HCT116 (cell line): ENCODE measurements at regions not wholly inside any gene's neighbourhood (a gene's known extent, or its start where the extent isn't known, plus 50 kb on each side); places are given as distances from the start of the nearest gene placed in this dataset.

Experiments
- EGR1 ChIP-seq: IDR thresholded peaks from 2 replicates; pipeline ENCODE4 v1.6.1; 2012; ENCODE audit warnings: low read depth
- EZH2 ChIP-seq: fragments of 200-600 bp; sonication (generic); IDR thresholded peaks from 2 replicates; pipeline ENCODE4 v1.6.1; 2017; ENCODE audit warnings: antibody characterized with exemption, mixed run types
- EZH2phosphoT487 ChIP-seq: fragments of 200-600 bp; IDR thresholded peaks from 2 replicates; pipeline ENCODE4 v1.6.1; 2018; ENCODE audit warnings: antibody characterized with exemption, borderline replicate concordance
- POLR2A ChIP-seq: IDR thresholded peaks from 2 replicates; pipeline ENCODE4 v1.7.0; 2011; ENCODE audit warnings: borderline replicate concordance; ENCODE audit not compliant: insufficient read depth, insufficient read length; ENCODE audit errors: extremely low read depth
- TCF7L2 ChIP-seq: IDR thresholded peaks from 2 replicates; pipeline ENCODE4 v1.7.0; 2011; ENCODE audit warnings: borderline replicate concordance, inconsistent platforms; ENCODE audit not compliant: insufficient read depth, insufficient read length; ENCODE audit errors: extremely low read depth
- YY1 ChIP-seq: IDR thresholded peaks from 2 replicates; pipeline ENCODE4 v1.6.1; 2011; ENCODE audit warnings: low read length, low read depth, moderate library complexity, mild to moderate bottlenecking; ENCODE audit not compliant: insufficient replicate concordance; ENCODE audit errors: extremely low read depth
- ZFX ChIP-seq: fragments of 450-650 bp; IDR thresholded peaks from 2 replicates; pipeline ENCODE4 v1.6.1; 2017
- TF ChIP-seq, protein P1 (sequence below), 3 experiments: fragments of 200-600 bp in 1 of 3; sonication (generic) in 1 of 3; IDR thresholded peaks in 2 of 3; conservative IDR thresholded peaks in 1 of 3; 2 replicates each; pipeline ENCODE4 v1.5.1; 2012 to 2017; ENCODE audit warnings: low read depth in 2 of 3, low read length in 2 of 3, antibody characterized with exemption in 1 of 3, borderline replicate concordance in 1 of 3, control low read depth in 1 of 3, mild to moderate bottlenecking in 1 of 3, mixed read lengths in 1 of 3, mixed run types in 1 of 3, moderate library complexity in 1 of 3; ENCODE audit not compliant: insufficient read depth in 1 of 3
- TF ChIP-seq, protein P2 (sequence below): IDR thresholded peaks from 2 replicates; pipeline ENCODE4 v1.6.1; 2011; ENCODE audit warnings: mild to moderate bottlenecking, low read length, moderate library complexity; ENCODE audit not compliant: insufficient replicate concordance; ENCODE audit errors: extremely low read depth
- TF ChIP-seq, protein P3 (sequence below): IDR thresholded peaks from 2 replicates; pipeline ENCODE4 v1.6.1; 2012; ENCODE audit warnings: low read depth

DNA sequence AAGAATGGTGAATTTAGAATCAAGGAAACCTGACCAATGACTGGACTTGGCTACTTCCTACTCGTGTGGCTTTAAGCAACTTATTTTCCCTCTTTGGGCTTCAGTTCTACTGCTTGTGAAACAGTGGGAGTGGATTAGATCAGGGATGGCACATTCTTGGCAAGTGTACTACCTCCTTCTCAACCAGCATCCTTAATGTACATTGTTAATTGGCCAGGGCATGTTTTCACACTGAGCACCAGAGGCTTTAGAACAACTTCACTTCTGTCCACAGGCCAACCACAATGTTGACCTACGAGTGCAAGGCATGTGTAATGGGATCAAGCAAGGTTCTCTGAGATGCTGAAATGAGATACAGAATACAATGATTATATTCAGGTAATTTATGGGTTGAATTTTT is 315.3 kb downstream of the ADRA2A start:
- TF ChIP-seq EZH2phosphoT487: no peak
- TF ChIP-seq, protein P1, sequence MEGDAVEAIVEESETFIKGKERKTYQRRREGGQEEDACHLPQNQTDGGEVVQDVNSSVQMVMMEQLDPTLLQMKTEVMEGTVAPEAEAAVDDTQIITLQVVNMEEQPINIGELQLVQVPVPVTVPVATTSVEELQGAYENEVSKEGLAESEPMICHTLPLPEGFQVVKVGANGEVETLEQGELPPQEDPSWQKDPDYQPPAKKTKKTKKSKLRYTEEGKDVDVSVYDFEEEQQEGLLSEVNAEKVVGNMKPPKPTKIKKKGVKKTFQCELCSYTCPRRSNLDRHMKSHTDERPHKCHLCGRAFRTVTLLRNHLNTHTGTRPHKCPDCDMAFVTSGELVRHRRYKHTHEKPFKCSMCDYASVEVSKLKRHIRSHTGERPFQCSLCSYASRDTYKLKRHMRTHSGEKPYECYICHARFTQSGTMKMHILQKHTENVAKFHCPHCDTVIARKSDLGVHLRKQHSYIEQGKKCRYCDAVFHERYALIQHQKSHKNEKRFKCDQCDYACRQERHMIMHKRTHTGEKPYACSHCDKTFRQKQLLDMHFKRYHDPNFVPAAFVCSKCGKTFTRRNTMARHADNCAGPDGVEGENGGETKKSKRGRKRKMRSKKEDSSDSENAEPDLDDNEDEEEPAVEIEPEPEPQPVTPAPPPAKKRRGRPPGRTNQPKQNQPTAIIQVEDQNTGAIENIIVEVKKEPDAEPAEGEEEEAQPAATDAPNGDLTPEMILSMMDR (IDR thresholded peaks at IDR 0.05 in 2 of 3, conservative IDR thresholded peaks at IDR 0.05 in 1 of 3; ENCODE audit: borderline replicate concordance in 1 of 3, insufficient read depth in 1 of 3, low read depth in 2 of 3, low read length in 2 of 3): no peak
- TF ChIP-seq POLR2A: no peak
- no peak for TF ChIP-seq TCF7L2
- TF ChIP-seq, protein P2, sequence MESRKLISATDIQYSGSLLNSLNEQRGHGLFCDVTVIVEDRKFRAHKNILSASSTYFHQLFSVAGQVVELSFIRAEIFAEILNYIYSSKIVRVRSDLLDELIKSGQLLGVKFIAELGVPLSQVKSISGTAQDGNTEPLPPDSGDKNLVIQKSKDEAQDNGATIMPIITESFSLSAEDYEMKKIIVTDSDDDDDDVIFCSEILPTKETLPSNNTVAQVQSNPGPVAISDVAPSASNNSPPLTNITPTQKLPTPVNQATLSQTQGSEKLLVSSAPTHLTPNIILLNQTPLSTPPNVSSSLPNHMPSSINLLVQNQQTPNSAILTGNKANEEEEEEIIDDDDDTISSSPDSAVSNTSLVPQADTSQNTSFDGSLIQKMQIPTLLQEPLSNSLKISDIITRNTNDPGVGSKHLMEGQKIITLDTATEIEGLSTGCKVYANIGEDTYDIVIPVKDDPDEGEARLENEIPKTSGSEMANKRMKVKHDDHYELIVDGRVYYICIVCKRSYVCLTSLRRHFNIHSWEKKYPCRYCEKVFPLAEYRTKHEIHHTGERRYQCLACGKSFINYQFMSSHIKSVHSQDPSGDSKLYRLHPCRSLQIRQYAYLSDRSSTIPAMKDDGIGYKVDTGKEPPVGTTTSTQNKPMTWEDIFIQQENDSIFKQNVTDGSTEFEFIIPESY: no peak
- TF ChIP-seq ZFX: no peak
- no peak for TF ChIP-seq YY1
- no peak for TF ChIP-seq EZH2
- no peak for TF ChIP-seq EGR1
- TF ChIP-seq, protein P3, sequence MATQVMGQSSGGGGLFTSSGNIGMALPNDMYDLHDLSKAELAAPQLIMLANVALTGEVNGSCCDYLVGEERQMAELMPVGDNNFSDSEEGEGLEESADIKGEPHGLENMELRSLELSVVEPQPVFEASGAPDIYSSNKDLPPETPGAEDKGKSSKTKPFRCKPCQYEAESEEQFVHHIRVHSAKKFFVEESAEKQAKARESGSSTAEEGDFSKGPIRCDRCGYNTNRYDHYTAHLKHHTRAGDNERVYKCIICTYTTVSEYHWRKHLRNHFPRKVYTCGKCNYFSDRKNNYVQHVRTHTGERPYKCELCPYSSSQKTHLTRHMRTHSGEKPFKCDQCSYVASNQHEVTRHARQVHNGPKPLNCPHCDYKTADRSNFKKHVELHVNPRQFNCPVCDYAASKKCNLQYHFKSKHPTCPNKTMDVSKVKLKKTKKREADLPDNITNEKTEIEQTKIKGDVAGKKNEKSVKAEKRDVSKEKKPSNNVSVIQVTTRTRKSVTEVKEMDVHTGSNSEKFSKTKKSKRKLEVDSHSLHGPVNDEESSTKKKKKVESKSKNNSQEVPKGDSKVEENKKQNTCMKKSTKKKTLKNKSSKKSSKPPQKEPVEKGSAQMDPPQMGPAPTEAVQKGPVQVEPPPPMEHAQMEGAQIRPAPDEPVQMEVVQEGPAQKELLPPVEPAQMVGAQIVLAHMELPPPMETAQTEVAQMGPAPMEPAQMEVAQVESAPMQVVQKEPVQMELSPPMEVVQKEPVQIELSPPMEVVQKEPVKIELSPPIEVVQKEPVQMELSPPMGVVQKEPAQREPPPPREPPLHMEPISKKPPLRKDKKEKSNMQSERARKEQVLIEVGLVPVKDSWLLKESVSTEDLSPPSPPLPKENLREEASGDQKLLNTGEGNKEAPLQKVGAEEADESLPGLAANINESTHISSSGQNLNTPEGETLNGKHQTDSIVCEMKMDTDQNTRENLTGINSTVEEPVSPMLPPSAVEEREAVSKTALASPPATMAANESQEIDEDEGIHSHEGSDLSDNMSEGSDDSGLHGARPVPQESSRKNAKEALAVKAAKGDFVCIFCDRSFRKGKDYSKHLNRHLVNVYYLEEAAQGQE: no peak
